IMR-90 (cell line): ENCODE measurements at regions not wholly inside any gene's neighbourhood (a gene's known extent, or its start where the extent isn't known, plus 50 kb on each side); places are given as distances from the start of the nearest gene placed in this dataset.

Experiments
- ATAC-seq: fragments of 200-7000 bp; cut with Tn5 transposase; 2 replicates; pipeline ENCODE4 v1.9.1; 2020; ENCODE audit warnings: low read depth, mild to moderate bottlenecking, moderate library complexity
- BruUV-seq: library from RNA; stranded (reverse); fragments of 400-500 nt; replicated peaks from 2 replicates; lab custom pipeline; 2021; lab: Mats Ljungman, UMichigan
- CTCF ChIA-PET: fragments of 300-600 bp; formaldehyde crosslinking; extraction: SDS; loops from one replicate; lab custom pipeline; 2021; ENCODE audit warnings: antibody characterized with exemption; lab: Yijun Ruan, JAX
- POLR2A ChIA-PET: fragments of 300-600 bp; sonication (Branson Sonifier 250); formaldehyde crosslinking; loops from one replicate; lab custom pipeline; 2022; ENCODE audit warnings: antibody characterized with exemption; ENCODE audit not compliant: unreplicated experiment; lab: Charles Lee
- DNase-seq: peaks from one replicate; pipeline ENCODE4 v3.0.0; 2013
- H2AFZ ChIP-seq: replicated peaks from 2 replicates; pipeline ENCODE3; 2013; ENCODE audit warnings: low read length, mild to moderate bottlenecking; ENCODE audit not compliant: poor library complexity
- H2AK5ac ChIP-seq: 2 replicates; pipeline ENCODE4 v1.6.1; 2013; ENCODE audit warnings: low read depth, low read length, inconsistent platforms
- H2AK9ac ChIP-seq: replicated peaks from 2 replicates; pipeline ENCODE3; 2013; ENCODE audit warnings: mild to moderate bottlenecking, low read depth, low read length, moderate library complexity; ENCODE audit not compliant: poor library complexity
- H2BK120ac ChIP-seq: 2 replicates; pipeline ENCODE4 v1.6.1; 2013; ENCODE audit warnings: low read depth, low read length, inconsistent platforms
- H2BK15ac ChIP-seq: 3 replicates; pipeline ENCODE4 v1.6.1; 2013; ENCODE audit warnings: low read depth, low read length, inconsistent platforms
- H2BK20ac ChIP-seq: 2 replicates; pipeline ENCODE4 v1.6.1; 2013; ENCODE audit warnings: low read depth, mild to moderate bottlenecking, inconsistent platforms, low read length, moderate library complexity
- H2BK5ac ChIP-seq: 2 replicates; pipeline ENCODE4 v1.6.1; 2013; ENCODE audit warnings: mild to moderate bottlenecking, low read depth, low read length, inconsistent platforms; ENCODE audit not compliant: poor library complexity, severe bottlenecking
- H3K14ac ChIP-seq: replicated peaks from 2 replicates; pipeline ENCODE4 v1.6.1; 2013; ENCODE audit warnings: low read depth, low read length, inconsistent platforms
- H3K18ac ChIP-seq: 2 replicates; pipeline ENCODE4 v1.6.1; 2013; ENCODE audit warnings: low read depth, low read length, control low read depth
- H3K23ac ChIP-seq: 2 replicates; pipeline ENCODE4 v1.6.1; 2013; ENCODE audit warnings: low read depth, low read length, inconsistent platforms
- H3K27ac ChIP-seq: 2 replicates; pipeline ENCODE4 v1.5.1; 2013; ENCODE audit warnings: mild to moderate bottlenecking, control low read depth, low read length; ENCODE audit not compliant: insufficient read depth
- H3K27me3 ChIP-seq: 2 replicates; pipeline ENCODE4 v1.6.1; 2013; ENCODE audit warnings: low read length; ENCODE audit not compliant: control insufficient read depth, insufficient read depth
- H3K36me3 ChIP-seq: 2 replicates; pipeline ENCODE4 v1.6.1; 2013; ENCODE audit warnings: low read length, mixed read lengths; ENCODE audit not compliant: control insufficient read depth, insufficient read depth
- H3K4ac ChIP-seq: 2 replicates; pipeline ENCODE4 v1.6.1; 2013; ENCODE audit warnings: low read depth, low read length, inconsistent platforms
- H3K4me1 ChIP-seq: 2 replicates; pipeline ENCODE4 v1.6.1; 2013; ENCODE audit warnings: low read length, mixed read lengths; ENCODE audit not compliant: control insufficient read depth, insufficient read depth
- H3K4me2 ChIP-seq: 2 replicates; pipeline ENCODE4 v1.6.1; 2013; ENCODE audit warnings: low read depth, mild to moderate bottlenecking, control low read depth, low read length, moderate library complexity
- H3K4me3 ChIP-seq: 2 replicates; pipeline ENCODE4 v1.5.1; 2013; ENCODE audit warnings: low read depth, mild to moderate bottlenecking, control low read depth, low read length, moderate library complexity; ENCODE audit not compliant: insufficient read depth
- H3K56ac ChIP-seq: 2 replicates; pipeline ENCODE4 v1.6.1; 2013; ENCODE audit warnings: low read length, inconsistent platforms; ENCODE audit not compliant: insufficient read depth; ENCODE audit errors: extremely low read depth
- H3K79me1 ChIP-seq, 2 experiments: 2 replicates each; pipeline ENCODE4 v1.6.1; 2013; ENCODE audit warnings: low read length in 2 of 2, inconsistent platforms in 1 of 2, low read depth in 1 of 2
- H3K9ac ChIP-seq: 2 replicates; pipeline ENCODE4 v1.6.1; 2013; ENCODE audit warnings: low read depth, low read length, control low read depth
- H3K9me1 ChIP-seq: 2 replicates; pipeline ENCODE4 v1.6.1; 2013; ENCODE audit warnings: low read length, inconsistent platforms; ENCODE audit not compliant: insufficient read depth
- H3K9me3 ChIP-seq: 2 replicates; pipeline ENCODE4 v1.6.1; 2013; ENCODE audit warnings: low read length; ENCODE audit not compliant: control insufficient read depth, insufficient read depth
- H4K20me1 ChIP-seq: 2 replicates; pipeline ENCODE4 v1.6.1; 2013; ENCODE audit warnings: low read length, inconsistent platforms; ENCODE audit not compliant: insufficient read depth
- H4K5ac ChIP-seq: 2 replicates; pipeline ENCODE4 v1.6.1; 2013; ENCODE audit warnings: mild to moderate bottlenecking, low read depth, low read length, control low read depth
- H4K8ac ChIP-seq, 2 experiments: 2 replicates each; pipeline ENCODE4 v1.6.1; 2013; ENCODE audit warnings: low read depth in 2 of 2, low read length in 2 of 2, control low read depth in 1 of 2, inconsistent platforms in 1 of 2
- H4K91ac ChIP-seq: 2 replicates; pipeline ENCODE4 v1.6.1; 2013; ENCODE audit warnings: low read depth, low read length, inconsistent platforms; ENCODE audit not compliant: insufficient read depth
- CHD1 ChIP-seq: IDR thresholded peaks from 2 replicates; pipeline ENCODE4 v1.6.1; 2012; ENCODE audit warnings: low read depth, low read length, improper control_type of control experiment
- CTCF ChIP-seq: conservative IDR thresholded peaks from 2 replicates; pipeline ENCODE4 v1.5.1; 2012; ENCODE audit warnings: mild to moderate bottlenecking, low read depth, low read length, improper control_type of control experiment
- MAFK ChIP-seq: IDR thresholded peaks from 2 replicates; pipeline ENCODE4 v1.6.1; 2012; ENCODE audit warnings: low read depth, low read length, improper control_type of control experiment
- MAZ ChIP-seq: IDR thresholded peaks from 2 replicates; pipeline ENCODE4 v1.6.1; 2012; ENCODE audit warnings: low read depth, mild to moderate bottlenecking, low read length, improper control_type of control experiment, moderate library complexity, borderline replicate concordance
- MXI1 ChIP-seq: IDR thresholded peaks from 2 replicates; pipeline ENCODE4 v1.6.1; 2012; ENCODE audit warnings: low read depth, mild to moderate bottlenecking, low read length, moderate library complexity, borderline replicate concordance
- NFE2L2 ChIP-seq: fragments of 150-350 bp; IDR thresholded peaks from 2 replicates; pipeline ENCODE4 v1.6.1; 2016; ENCODE audit warnings: low read depth, mild to moderate bottlenecking, low read length
- POLR2A ChIP-seq: IDR thresholded peaks from 2 replicates; pipeline ENCODE4 v1.6.1; 2012; ENCODE audit warnings: mild to moderate bottlenecking, low read depth, low read length
- RAD21 ChIP-seq: IDR thresholded peaks from 2 replicates; pipeline ENCODE4 v1.6.1; 2012; ENCODE audit warnings: low read length, improper control_type of control experiment
- RCOR1 ChIP-seq: IDR thresholded peaks from 2 replicates; pipeline ENCODE4 v1.6.1; 2012; ENCODE audit warnings: mild to moderate bottlenecking, low read length, improper control_type of control experiment; ENCODE audit not compliant: insufficient replicate concordance
- RFX5 ChIP-seq: IDR thresholded peaks from 2 replicates; pipeline ENCODE4 v1.8.0; 2012; ENCODE audit warnings: low read depth, mild to moderate bottlenecking, low read length, moderate library complexity
- SMC3 ChIP-seq: fragments of 150-350 bp; IDR thresholded peaks from 2 replicates; pipeline ENCODE4 v1.6.1; 2016; ENCODE audit warnings: low read depth, mild to moderate bottlenecking, antibody characterized with exemption, low read length, moderate library complexity
- dilution Hi-C: fragments of 300-500 bp; cut with HindIII; formaldehyde crosslinking; loops from one replicate; pipeline ENCODE4 v1.14.3; 2018; ENCODE audit warnings: low sequenced_read_pairs; ENCODE audit not compliant: unreplicated experiment
- in situ Hi-C: fragments of 300-500 bp; cut with MboI; formaldehyde crosslinking; loops from 3 replicates; pipeline ENCODE4 v1.14.3; 2019; ENCODE audit warnings: low sequenced_read_pairs, inconsistent platforms, mixed read lengths
- intact Hi-C: fragments of 100-400 bp; cut with micrococcal nuclease; formaldehyde crosslinking; loops from 2 replicates; pipeline ENCODE4 v1.10.0; 2022
- TF ChIP-seq, protein P1 (sequence below): fragments of 150-350 bp; IDR thresholded peaks from 2 replicates; pipeline ENCODE4 v1.6.1; 2016; ENCODE audit warnings: low read depth, mild to moderate bottlenecking, low read length, moderate library complexity, borderline replicate concordance

DNA sequence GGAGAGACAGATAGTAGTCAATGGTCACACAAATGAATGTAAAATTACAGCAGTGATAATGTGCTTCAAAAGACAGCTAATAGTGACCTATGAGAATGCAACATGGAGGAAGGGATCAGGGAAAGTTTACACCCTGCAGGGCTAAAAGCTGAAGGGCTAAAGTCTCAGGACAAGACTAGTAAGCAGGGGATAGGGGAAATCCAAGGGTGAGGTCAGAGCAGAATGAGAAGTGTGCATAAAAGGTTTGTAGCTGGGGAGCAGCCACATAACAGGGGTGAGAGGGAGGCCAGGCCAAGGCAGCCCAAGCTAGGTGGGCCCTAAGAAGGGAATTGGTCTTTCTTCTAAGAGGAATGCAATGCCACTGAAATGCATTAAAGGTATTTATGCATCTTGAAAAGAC, 746.3 kb downstream of the SATB2 start:
- no peak overlapping the region for H4K5ac ChIP-seq
- ATAC-seq, result no peak
- no peak overlapping the region for H3K14ac ChIP-seq
- no peak overlapping the region for H2BK15ac ChIP-seq
- no peak overlapping the region for H2AFZ ChIP-seq
- H3K9ac ChIP-seq, result no peak overlapping the region
- no peak overlapping the region for H3K18ac ChIP-seq
- no peaks in the 10 kb centered on the region for H3K9me3 ChIP-seq
- H3K27ac ChIP-seq, result no peak overlapping the region
- no peaks in the 10 kb centered on the region for H3K4me1 ChIP-seq
- dilution Hi-C loops (no loop called here), in situ Hi-C loops (no loop called here), intact Hi-C loops (no loop called here)
- H4K91ac ChIP-seq, result no peak overlapping the region
- POLR2A ChIA-PET, result no interaction called here
- H3K4me2 ChIP-seq, result no peak overlapping the region
- no peaks in the 10 kb centered on the region for H3K36me3 ChIP-seq
- BruUV-seq, result no TSS peak
- no peaks in the 10 kb centered on the region for H4K20me1 ChIP-seq
- no peak overlapping the region for H2AK9ac ChIP-seq
- CTCF ChIA-PET, result no interaction called here
- H2AK5ac ChIP-seq, result no peak overlapping the region
- H3K4me3 ChIP-seq, result no peak overlapping the region
- no peak overlapping the region for H2BK5ac ChIP-seq
- H3K23ac ChIP-seq, result no peak overlapping the region
- H3K4ac ChIP-seq, result no peak overlapping the region
- H4K8ac ChIP-seq, result no peak overlapping the region
- no peak for DNase-seq
- TF ChIP-seq NFE2L2 (no peak), RCOR1 (no peak), MAZ (no peak), CHD1 (no peak), RAD21 (no peak), RFX5 (no peak), CTCF (no peak), POLR2A (no peak), SMC3 (no peak), MXI1 (no peak), MAFK (no peak)
- TF ChIP-seq, protein P1, sequence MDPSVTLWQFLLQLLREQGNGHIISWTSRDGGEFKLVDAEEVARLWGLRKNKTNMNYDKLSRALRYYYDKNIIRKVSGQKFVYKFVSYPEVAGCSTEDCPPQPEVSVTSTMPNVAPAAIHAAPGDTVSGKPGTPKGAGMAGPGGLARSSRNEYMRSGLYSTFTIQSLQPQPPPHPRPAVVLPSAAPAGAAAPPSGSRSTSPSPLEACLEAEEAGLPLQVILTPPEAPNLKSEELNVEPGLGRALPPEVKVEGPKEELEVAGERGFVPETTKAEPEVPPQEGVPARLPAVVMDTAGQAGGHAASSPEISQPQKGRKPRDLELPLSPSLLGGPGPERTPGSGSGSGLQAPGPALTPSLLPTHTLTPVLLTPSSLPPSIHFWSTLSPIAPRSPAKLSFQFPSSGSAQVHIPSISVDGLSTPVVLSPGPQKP, result no peak
- no peak overlapping the region for H2BK120ac ChIP-seq
- no peaks in the 10 kb centered on the region for H3K9me1 ChIP-seq
- H2BK20ac ChIP-seq, result no peak overlapping the region
- no peaks in the 10 kb centered on the region for H3K79me1 ChIP-seq
- H3K27me3 ChIP-seq, result no peaks in the 10 kb centered on the region
- H3K56ac ChIP-seq, result no peak overlapping the region
